ENCODE measurements at regions not wholly inside any gene's neighbourhood (a gene's known extent, or its start where the extent isn't known, plus 50 kb on each side); places are given as distances from the start of the nearest gene placed in this dataset.

DNA sequence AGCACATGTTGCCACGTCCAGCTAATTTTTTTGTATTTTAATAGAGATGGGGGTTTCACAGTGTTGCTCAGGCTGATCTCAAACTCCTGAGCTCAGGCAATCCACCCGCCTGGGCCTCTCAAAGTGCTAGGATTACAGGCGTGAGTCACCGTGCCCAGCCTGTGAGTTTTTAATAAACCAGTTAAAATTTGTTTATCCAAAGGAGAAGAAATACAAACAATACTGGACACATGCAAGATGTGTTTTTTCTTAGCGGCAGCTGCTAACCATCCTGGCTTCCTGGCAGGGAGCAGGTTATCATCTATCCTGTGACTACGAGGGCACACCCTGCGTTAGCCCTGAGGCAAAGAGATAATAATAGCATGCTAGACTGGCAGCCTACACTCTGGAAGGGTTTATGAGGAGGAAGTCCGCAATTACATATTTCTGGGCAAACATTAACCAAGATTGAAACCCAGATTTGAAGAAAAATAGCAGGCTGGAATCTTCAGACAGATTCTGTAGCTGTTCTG lies 191.4 kb downstream of the SPRY1 start:
- TF ChIP-seq, protein P1, sequence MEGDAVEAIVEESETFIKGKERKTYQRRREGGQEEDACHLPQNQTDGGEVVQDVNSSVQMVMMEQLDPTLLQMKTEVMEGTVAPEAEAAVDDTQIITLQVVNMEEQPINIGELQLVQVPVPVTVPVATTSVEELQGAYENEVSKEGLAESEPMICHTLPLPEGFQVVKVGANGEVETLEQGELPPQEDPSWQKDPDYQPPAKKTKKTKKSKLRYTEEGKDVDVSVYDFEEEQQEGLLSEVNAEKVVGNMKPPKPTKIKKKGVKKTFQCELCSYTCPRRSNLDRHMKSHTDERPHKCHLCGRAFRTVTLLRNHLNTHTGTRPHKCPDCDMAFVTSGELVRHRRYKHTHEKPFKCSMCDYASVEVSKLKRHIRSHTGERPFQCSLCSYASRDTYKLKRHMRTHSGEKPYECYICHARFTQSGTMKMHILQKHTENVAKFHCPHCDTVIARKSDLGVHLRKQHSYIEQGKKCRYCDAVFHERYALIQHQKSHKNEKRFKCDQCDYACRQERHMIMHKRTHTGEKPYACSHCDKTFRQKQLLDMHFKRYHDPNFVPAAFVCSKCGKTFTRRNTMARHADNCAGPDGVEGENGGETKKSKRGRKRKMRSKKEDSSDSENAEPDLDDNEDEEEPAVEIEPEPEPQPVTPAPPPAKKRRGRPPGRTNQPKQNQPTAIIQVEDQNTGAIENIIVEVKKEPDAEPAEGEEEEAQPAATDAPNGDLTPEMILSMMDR (IDR thresholded peaks at IDR 0.05), result no peak
- no peak for TF ChIP-seq EZH2 (IDR thresholded peaks at IDR 0.05; ENCODE audit: borderline replicate concordance, insufficient read depth, low read depth, low read length, poor library complexity, severe bottlenecking)

Data from B cell (primary cell).